GM18861 (cell line): ENCODE measurements at regions not wholly inside any gene's neighbourhood (a gene's known extent, or its start where the extent isn't known, plus 50 kb on each side); places are given as distances from the start of the nearest gene placed in this dataset.
A peak's percentile ranks its signal among the peaks of the same experiment; 100 is the strongest.
"Not testable (repeated sequence)": the region's sequence is repeated elsewhere in the genome, so short reads cannot be mapped to it uniquely, and the experiment has no call there.

ENCODE experiments used
- ATAC-seq: cut with Tn5 transposase; IDR thresholded peaks from one replicate; pipeline ENCODE4 v1.9.1; 2021; ENCODE audit not compliant: unreplicated experiment

GRCh38 chr7:126178865-126179264 is 1073.9 kb downstream of the GRM8 start:
- ATAC-seq, result no peak

GRCh38 chr7:126177782-126178181 is 1075.0 kb downstream of the GRM8 start:
- no peak for ATAC-seq

GRCh38 chr7:126166645-126167044 is 1086.1 kb downstream of the GRM8 start:
- ATAC-seq, result no peak

- ATAC-seq, result no peak
These were observed 1089.1 kb downstream of the GRM8 start for GRCh38 chr7:126163647-126164046.

- no peak for ATAC-seq
These were observed 1095.3 kb downstream of the GRM8 start for GRCh38 chr7:126157391-126157790.

- ATAC-seq, result no peak
These were observed 1102.3 kb downstream of the GRM8 start for GRCh38 chr7:126150278-126150958.

GRCh38 chr7:126140858-126141466 is 1111.8 kb downstream of the GRM8 start:
- no peak for ATAC-seq

- no peak for ATAC-seq
These were observed 1132.8 kb downstream of the GRM8 start for GRCh38 chr7:126119981-126120380.

- ATAC-seq, result no peak
These were observed 1149.2 kb downstream of the GRM8 start for GRCh38 chr7:126103582-126103981.

GRCh38 chr7:126083014-126083413 is 1153.4 kb upstream of the POT1 start:
- ATAC-seq, result no peak

GRCh38 chr7:126079581-126079980 is 1150.0 kb upstream of the POT1 start:
- peak; percentile 55 for ATAC-seq

GRCh38 chr7:126079151-126079550 is 1149.5 kb upstream of the POT1 start:
- no peak for ATAC-seq

- ATAC-seq, result no peak
These were observed 1136.1 kb upstream of the POT1 start for GRCh38 chr7:126065766-126066165.

GRCh38 chr7:126057979-126058378 is 1128.4 kb upstream of the POT1 start:
- no peak for ATAC-seq

GRCh38 chr7:126056613-126057012 is 1127.0 kb upstream of the POT1 start:
- ATAC-seq, result not testable (repeated sequence)

GRCh38 chr7:126052229-126052628 is 1122.6 kb upstream of the POT1 start:
- no peak for ATAC-seq

GRCh38 chr7:126044662-126045061 is 1115.0 kb upstream of the POT1 start:
- no peak for ATAC-seq

GRCh38 chr7:126041472-126041871 is 1111.8 kb upstream of the POT1 start:
- no peak for ATAC-seq

GRCh38 chr7:126040114-126041045 is 1110.8 kb upstream of the POT1 start:
- ATAC-seq, result no peak

GRCh38 chr7:126026421-126027088 is 1096.9 kb upstream of the POT1 start:
- ATAC-seq, result no peak

- ATAC-seq, result peak; percentile 57
These were observed 1092.8 kb upstream of the POT1 start for GRCh38 chr7:126022452-126022851.
